Heart left ventricle (tissue), 13 donors: ENCODE measurements at regions not wholly inside any gene's neighbourhood (a gene's known extent, or its start where the extent isn't known, plus 50 kb on each side); places are given as distances from the start of the nearest gene placed in this dataset.

Experiments
- POLR2A ChIP-seq, 2 donors: fragments of 450-650 bp; IDR thresholded peaks; one replicate each; pipeline ENCODE4 v1.6.1; 2017; ENCODE audit warnings: antibody characterized with exemption in 2 of 2, mild to moderate bottlenecking in 2 of 2, moderate library complexity in 2 of 2
- TF ChIP-seq, protein P1 (sequence below), 12 donors: fragments of 200-600 bp; sonication (generic) in 4 of 12; IDR thresholded peaks; one replicate each; pipeline versions ENCODE4 v1.5.0 to v1.8.0; 2018 to 2022; ENCODE audit warnings: antibody characterized with exemption in 12 of 12, mild to moderate bottlenecking in 5 of 12
- donor health status: ischemic (EF 13 %, LVEDD 7.1; RV severe dilation, severe dysfunction).
- donor health status: DM: no; HTN: yes; CAD: no.
- donor health status: DM: no; HTN: no; CAD: no.
- donor health status: ischemic (EF 25% LVEDD 6.9; RV normal size, moderate dysfunction).
- donor health status: ischemic (EF 25% LVEDD 5.7; RV mildly dilated, moderate dysfunction).
- donor health status: ischemic (EF 35%, LVEDD 5.7; RV mildly dilated, moderate dysfunction).
- donor health status: nonischemic (EF 11% LVEDD 7.7; RV severe dilation, severe dysfunction).
- donor health status: DM: yes; HTN: yes; CAD: no.
- donor health status: PGD.
- donor health status: ischemic (EF 29% LVEDD 5.4; RV normal size, mild dysfunction).
- donor health status: nonischemic (EF 23%, LVEDD 6.1; RV moderate dilation, normal function).

DNA sequence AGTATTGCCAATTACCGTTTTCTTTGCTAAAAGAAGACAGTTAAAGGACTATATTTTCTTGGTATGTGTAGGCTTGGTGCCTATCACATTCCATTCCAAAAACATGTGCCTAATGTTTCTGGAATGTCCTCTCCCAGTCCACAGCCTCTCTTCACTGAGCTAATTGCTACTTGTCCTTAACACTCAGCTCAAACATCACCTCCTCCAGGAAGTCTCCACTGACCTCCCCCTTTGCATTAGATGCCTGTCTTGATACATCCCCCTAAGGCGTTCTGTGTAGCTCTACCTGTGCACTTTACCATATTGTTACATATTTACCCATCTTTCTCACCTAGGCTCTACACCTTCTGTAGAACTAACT, 195.6 kb upstream of the CAMK1G start:
- TF ChIP-seq, protein P1, sequence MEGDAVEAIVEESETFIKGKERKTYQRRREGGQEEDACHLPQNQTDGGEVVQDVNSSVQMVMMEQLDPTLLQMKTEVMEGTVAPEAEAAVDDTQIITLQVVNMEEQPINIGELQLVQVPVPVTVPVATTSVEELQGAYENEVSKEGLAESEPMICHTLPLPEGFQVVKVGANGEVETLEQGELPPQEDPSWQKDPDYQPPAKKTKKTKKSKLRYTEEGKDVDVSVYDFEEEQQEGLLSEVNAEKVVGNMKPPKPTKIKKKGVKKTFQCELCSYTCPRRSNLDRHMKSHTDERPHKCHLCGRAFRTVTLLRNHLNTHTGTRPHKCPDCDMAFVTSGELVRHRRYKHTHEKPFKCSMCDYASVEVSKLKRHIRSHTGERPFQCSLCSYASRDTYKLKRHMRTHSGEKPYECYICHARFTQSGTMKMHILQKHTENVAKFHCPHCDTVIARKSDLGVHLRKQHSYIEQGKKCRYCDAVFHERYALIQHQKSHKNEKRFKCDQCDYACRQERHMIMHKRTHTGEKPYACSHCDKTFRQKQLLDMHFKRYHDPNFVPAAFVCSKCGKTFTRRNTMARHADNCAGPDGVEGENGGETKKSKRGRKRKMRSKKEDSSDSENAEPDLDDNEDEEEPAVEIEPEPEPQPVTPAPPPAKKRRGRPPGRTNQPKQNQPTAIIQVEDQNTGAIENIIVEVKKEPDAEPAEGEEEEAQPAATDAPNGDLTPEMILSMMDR (IDR thresholded peaks at IDR 0.05) = no peak
- no peak for TF ChIP-seq POLR2A (IDR thresholded peaks at IDR 0.05)
